Spleen (tissue), 11 donors: ENCODE measurements at regions not wholly inside any gene's neighbourhood (a gene's known extent, or its start where the extent isn't known, plus 50 kb on each side); places are given as distances from the start of the nearest gene placed in this dataset.

ENCODE experiments used
- DNase-seq: peaks from one replicate; pipeline ENCODE4 v3.0.0-alpha.2; 2020
- H3K27ac ChIP-seq, 8 donors: fragments of 200-600 bp; sonication (generic) in 7 of 8; 1 replicate in 4 of 8; 2 replicates in 4 of 8; pipeline versions ENCODE4 v1.5.0 to v1.8.0; 2016 to 2021; ENCODE audit warnings: inconsistent platforms in 4 of 8, mild to moderate bottlenecking in 4 of 8, moderate library complexity in 1 of 8
- H3K27me3 ChIP-seq, 7 donors: fragments of 200-600 bp; sonication (generic) in 6 of 7; replicated peaks in 1 of 7; 1 replicate in 4 of 7; 2 replicates in 3 of 7; pipeline versions ENCODE4 v1.5.0 to v1.8.0; 2016 to 2021; ENCODE audit warnings: inconsistent platforms in 3 of 7, mild to moderate bottlenecking in 1 of 7
- H3K36me3 ChIP-seq, 6 donors: fragments of 200-600 bp; sonication (generic) in 5 of 6; 1 replicate in 4 of 6; 2 replicates in 2 of 6; pipeline versions ENCODE4 v1.5.0 to v1.8.0; 2016 to 2021; ENCODE audit warnings: inconsistent platforms in 2 of 6
- H3K4me1 ChIP-seq, 6 donors: fragments of 200-600 bp; sonication (generic) in 5 of 6; 1 replicate in 3 of 6; 2 replicates in 3 of 6; pipeline versions ENCODE4 v1.5.0 to v1.8.0; 2016 to 2021; ENCODE audit warnings: inconsistent platforms in 3 of 6
- H3K4me3 ChIP-seq, 8 donors: fragments of 200-600 bp; sonication (generic) in 7 of 8; 1 replicate in 4 of 8; 2 replicates in 4 of 8; pipeline versions ENCODE4 v1.5.0 to v1.8.0; 2016 to 2021; ENCODE audit warnings: inconsistent platforms in 4 of 8, mild to moderate bottlenecking in 4 of 8, moderate library complexity in 2 of 8
- H3K9me3 ChIP-seq, 8 donors: fragments of 200-600 bp; sonication (generic) in 7 of 8; 1 replicate in 4 of 8; 2 replicates in 4 of 8; pipeline versions ENCODE4 v1.5.0 to v1.8.0; 2016 to 2021; ENCODE audit warnings: inconsistent platforms in 4 of 8
- CTCF ChIP-seq, 11 experiments: fragments of 200-600 bp in 7 of 11; fragments of 450-650 bp in 4 of 11; sonication (generic) in 4 of 11; IDR thresholded peaks in 8 of 11; conservative IDR thresholded peaks in 3 of 11; 1 replicate in 7 of 11; 2 replicates in 4 of 11; pipeline versions ENCODE4 v1.4.0 to v1.8.0; 2016 to 2021; ENCODE audit warnings: antibody characterized with exemption in 11 of 11, inconsistent platforms in 4 of 11, mild to moderate bottlenecking in 1 of 11
- POLR2A ChIP-seq, 3 donors: fragments of 450-650 bp; IDR thresholded peaks; one replicate each; pipeline ENCODE4 v1.5.1; 2017; ENCODE audit warnings: antibody characterized with exemption in 3 of 3, mild to moderate bottlenecking in 1 of 3
- POLR2AphosphoS5 ChIP-seq, 3 donors: sonication (generic); formaldehyde crosslinking; IDR thresholded peaks; one replicate each; pipeline ENCODE4 v1.5.1; 2017; ENCODE audit warnings: antibody characterized with exemption in 3 of 3
- WGBS, 5 donors: extraction: QIAGEN DNeasy Blood & Tissue Kit in 3 of 5; methylation state at CpG; one replicate each; pipeline versions ENCODE4 v1.1.5 to v1.1.7; 2013 to 2018; 5-methylcytosine and 5-hydroxymethylcytosine counted together
- intact Hi-C: fragments of 100-400 bp; cut with DNase I; formaldehyde crosslinking; loops from one replicate; pipeline ENCODE4 v1.15.0; 2023; ENCODE audit warnings: low total_unique reads
- donor health status: healthy with polysubstance abuse.
- donor health status: DM: no; HTN: no; CAD: no; lungs with moderate emphysema.
- donor health status: DM: no; HTN: no; CAD: no.
- donor health status: Bipolar disorder and iron deficiency.
- donor health status: healthy.
- donor health status: DM: no; HTN: no; CAD: no.
- donor health status: DM: yes; HTN: yes; CAD: no.

GRCh38 chr13:111953546-111954178 lies 113.3 kb upstream of the SOX1 start:
- DNase-seq: peak; percentile 59
- no peak for TF ChIP-seq CTCF (IDR thresholded peaks at IDR 0.05 in 8 of 11, conservative IDR thresholded peaks at IDR 0.05 in 3 of 11)
- TF ChIP-seq POLR2A (IDR thresholded peaks at IDR 0.05): no peak
- TF ChIP-seq POLR2AphosphoS5 (IDR thresholded peaks at IDR 0.05): no peak

GRCh38 chr13:111954661-111955411 lies 112.1 kb upstream of the SOX1 start:
- TF ChIP-seq CTCF (IDR thresholded peaks at IDR 0.05 in 8 of 11, conservative IDR thresholded peaks at IDR 0.05 in 3 of 11) (no peak), POLR2AphosphoS5 (IDR thresholded peaks at IDR 0.05) (no peak), POLR2A (IDR thresholded peaks at IDR 0.05) (no peak)
- H3K4me1 ChIP-seq: no peaks in the 10 kb centered on the region
- H3K27me3 ChIP-seq: peaks cover 0 to 7% (median 0%) of the 10 kb centered on the region in 7 donors
- 72 to 75% (median 74%) methylated on average over 18 of the region's 18 CpGs for WGBS, 5 donors
- intact Hi-C loops: no loop called here
- no peaks in the 10 kb centered on the region for H3K36me3 ChIP-seq
- no peak overlapping the region for H3K27ac ChIP-seq
- no peak overlapping the region for H3K4me3 ChIP-seq
- no peak for DNase-seq
- peaks cover 0 to 31% (median 16%) of the 10 kb centered on the region in 8 donors for H3K9me3 ChIP-seq

More at GRCh38 chr13:111953546-111954178, 113.3 kb upstream of the SOX1 start:
- Histone ChIP-seq H3K4me3 (no peak overlapping the region), H3K4me1 (no peaks in the 10 kb centered on the region), H3K36me3 (no peaks in the 10 kb centered on the region), H3K9me3 (peaks cover 0 to 42% (median 17%) of the 10 kb centered on the region in 8 donors), H3K27ac (no peak overlapping the region), H3K27me3 (peaks cover 0 to 16% (median 0%) of the 10 kb centered on the region in 7 donors)
- intact Hi-C loops: no loop called here
- WGBS, 5 donors: 79 to 86% (median 83%) methylated on average over 14 to 16 of the region's 16 CpGs

- Histone ChIP-seq H3K4me1 (no peaks in the 10 kb centered on the region), H3K9me3 (peaks cover 0 to 24% (median 10%) of the 10 kb centered on the region in 8 donors), H3K4me3 (no peak overlapping the region), H3K36me3 (no peaks in the 10 kb centered on the region), H3K27me3 (peaks cover 0 to 7% (median 0%) of the 10 kb centered on the region in 7 donors), H3K27ac (no peak overlapping the region)
- no peak for DNase-seq
- 76 to 81% (median 78%) methylated on average over 24 to 27 of the region's 27 CpGs for WGBS, 5 donors
- intact Hi-C loops: no loop called here
- TF ChIP-seq POLR2A (IDR thresholded peaks at IDR 0.05): no peak
- no peak for TF ChIP-seq POLR2AphosphoS5 (IDR thresholded peaks at IDR 0.05)
- TF ChIP-seq CTCF (IDR thresholded peaks at IDR 0.05 in 8 of 11, conservative IDR thresholded peaks at IDR 0.05 in 3 of 11): no peak
These were observed 111.4 kb upstream of the SOX1 start for GRCh38 chr13:111955412-111956065.
